AML-193 (cell line): ENCODE measurements at regions not wholly inside any gene's neighbourhood (a gene's known extent, or its start where the extent isn't known, plus 50 kb on each side); places are given as distances from the start of the nearest gene placed in this dataset.
A peak's percentile ranks its signal among the peaks of the same experiment; 100 is the strongest.
"Not testable (repeated sequence)": the region's sequence is repeated elsewhere in the genome, so short reads cannot be mapped to it uniquely, and the experiment has no call there.

Experiments
- DNase-seq, 2 experiments: peaks; one replicate each; lab custom pipeline; 2025; lab: John Stamatoyannopoulos, UW

- no peak for DNase-seq
These were observed 411.9 kb downstream of the TMEM121 start for GRCh38 chr14:105938055-105938863.

- DNase-seq: no peak
These were observed 412.6 kb downstream of the TMEM121 start for GRCh38 chr14:105938959-105939358.

GRCh38 chr14:105939810-105940508 lies 413.6 kb downstream of the TMEM121 start:
- no peak for DNase-seq

GRCh38 chr14:105940534-105941225 lies 414.3 kb downstream of the TMEM121 start:
- DNase-seq: no peak

GRCh38 chr14:105941226-105942166 lies 415.1 kb downstream of the TMEM121 start:
- DNase-seq: no peak

GRCh38 chr14:105942725-105943124 lies 416.3 kb downstream of the TMEM121 start:
- DNase-seq: not testable (repeated sequence)

- DNase-seq: no peak
These were observed 417.7 kb downstream of the TMEM121 start for GRCh38 chr14:105943973-105944602.

GRCh38 chr14:105944632-105945610 lies 418.5 kb downstream of the TMEM121 start:
- DNase-seq: peak; percentile 19 to 21

GRCh38 chr14:105945896-105946295 lies 419.5 kb downstream of the TMEM121 start:
- no peak for DNase-seq

GRCh38 chr14:105947599-105947998 lies 421.2 kb downstream of the TMEM121 start:
- no peak for DNase-seq

- DNase-seq: not testable (repeated sequence)
These were observed 422.6 kb downstream of the TMEM121 start for GRCh38 chr14:105948955-105949354.

GRCh38 chr14:105950364-105950892 lies 424.0 kb downstream of the TMEM121 start:
- DNase-seq: not testable (repeated sequence)

- no peak for DNase-seq
These were observed 425.0 kb downstream of the TMEM121 start for GRCh38 chr14:105951399-105951798.

DNA sequence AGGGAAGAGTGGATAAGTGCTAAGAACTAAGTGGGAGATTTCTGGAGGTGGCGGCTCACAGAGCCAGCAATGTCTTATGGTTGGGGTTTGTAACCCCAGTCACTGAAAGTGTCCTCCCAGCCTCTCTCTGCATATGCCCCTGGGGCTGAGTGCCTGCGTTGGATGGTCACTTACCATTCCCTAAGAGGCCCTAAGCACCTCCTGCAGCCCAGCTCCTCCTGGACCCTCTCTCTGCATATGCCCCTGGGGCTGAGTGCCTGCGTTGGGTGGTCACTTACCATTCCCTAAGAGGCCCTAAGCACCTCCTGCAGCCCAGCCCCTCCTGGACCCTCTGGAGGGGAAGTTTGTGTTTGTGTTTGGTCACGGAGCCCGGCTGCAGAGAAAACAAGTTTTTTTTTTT lies 425.8 kb downstream of the TMEM121 start:
- DNase-seq: no peak

DNA sequence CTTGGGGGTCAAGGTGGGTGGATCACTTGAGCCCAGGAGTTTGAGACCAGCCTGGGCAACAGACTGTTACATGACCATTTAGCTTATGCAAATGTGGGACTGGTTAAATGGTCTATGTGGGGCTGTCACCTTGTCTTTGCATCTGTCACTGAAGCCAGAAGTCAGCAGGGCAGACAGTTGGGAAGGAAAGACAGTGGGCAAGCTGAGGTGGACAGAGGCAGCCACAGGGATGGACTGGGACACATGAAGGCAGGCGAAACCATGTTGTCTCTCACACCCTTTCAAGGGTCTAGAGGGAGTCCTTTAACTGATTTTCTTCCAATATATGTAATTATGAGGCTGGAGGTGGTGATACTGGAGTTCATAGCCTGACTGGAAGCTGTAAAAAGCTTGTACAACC lies 426.4 kb downstream of the TMEM121 start:
- DNase-seq: no peak

DNA sequence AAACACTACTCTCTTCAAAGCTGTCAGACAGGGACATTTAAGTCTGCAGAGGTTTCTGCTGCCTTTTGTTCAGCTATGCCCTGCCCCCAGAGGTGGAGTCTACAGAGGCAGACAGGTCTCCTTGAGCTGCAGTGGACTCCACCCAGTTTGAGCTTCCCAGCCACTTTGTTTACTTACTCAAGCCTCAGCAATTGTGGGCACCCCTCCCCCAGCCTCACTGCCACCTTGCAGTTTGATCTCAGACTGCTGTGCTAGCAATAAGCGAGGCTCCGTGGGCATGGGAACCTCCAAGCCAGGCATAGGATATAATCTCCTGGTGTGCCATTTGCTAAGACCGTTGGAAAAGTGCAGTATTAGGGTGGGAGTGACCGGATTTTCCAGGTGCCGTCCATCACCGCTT lies 435.2 kb downstream of the TMEM121 start:
- DNase-seq: not testable (repeated sequence)

GRCh38 chr14:105962532-105962931 lies 436.1 kb downstream of the TMEM121 start:
- no peak for DNase-seq

DNA sequence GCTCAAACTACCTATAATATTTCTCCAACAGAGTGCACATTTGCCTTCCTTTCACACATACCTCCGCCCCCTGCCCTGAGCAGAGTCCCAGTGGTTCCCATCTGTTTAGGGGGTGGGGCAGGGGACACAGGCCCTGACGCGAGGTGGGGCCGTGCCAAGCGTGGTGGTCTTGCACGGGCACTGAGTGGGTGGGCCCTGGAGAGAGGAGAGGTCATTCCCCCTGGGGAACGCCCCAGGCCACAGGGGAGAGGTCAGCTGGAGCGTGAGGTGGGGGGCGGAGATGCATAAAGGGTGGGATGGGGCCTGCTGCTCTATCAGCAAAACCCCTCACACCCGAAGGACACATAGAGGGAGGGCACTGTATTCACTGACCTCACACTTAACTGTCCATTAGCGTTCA lies 441.9 kb downstream of the TMEM121 start:
- DNase-seq: no peak

DNA sequence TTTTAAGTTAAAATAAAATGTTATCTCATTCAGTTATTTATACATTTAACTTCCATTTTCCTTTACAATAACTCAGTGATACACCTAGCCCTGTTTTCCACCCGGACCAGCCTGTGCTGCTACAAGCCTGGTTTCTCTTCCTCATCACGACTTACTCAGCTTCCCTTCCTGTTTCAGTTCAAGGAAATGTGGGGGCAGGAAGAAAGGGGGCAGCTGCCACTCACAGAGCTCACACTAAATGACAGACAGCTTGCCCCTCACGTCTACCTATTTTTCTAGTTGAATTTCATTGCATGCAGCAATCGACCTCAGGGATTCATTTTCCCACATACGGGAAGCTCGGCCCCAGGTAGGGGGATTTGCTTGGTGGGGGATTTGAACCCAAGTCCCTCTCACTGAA lies 442.6 kb downstream of the TMEM121 start:
- not testable (repeated sequence) for DNase-seq

DNA sequence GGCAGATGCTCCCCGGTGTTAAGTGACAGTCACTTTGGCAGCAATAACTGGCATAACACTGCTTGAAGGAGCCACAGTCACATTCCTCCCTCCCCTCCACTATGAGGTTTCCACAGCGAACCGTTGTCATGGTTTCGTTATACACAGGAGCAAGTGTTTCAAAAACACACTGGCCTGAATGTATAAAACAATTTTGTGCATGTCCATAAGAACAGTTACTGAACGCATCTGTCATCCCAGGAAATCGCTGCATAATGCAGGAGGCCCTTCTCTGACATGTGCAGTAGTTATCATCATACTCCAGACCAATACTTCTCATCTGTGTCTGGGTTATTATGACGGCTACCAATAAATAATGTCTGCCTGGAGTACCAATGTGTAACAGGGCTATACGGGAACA lies 444.4 kb downstream of the TMEM121 start:
- DNase-seq: not testable (repeated sequence)
